ENCODE measurements at regions not wholly inside any gene's neighbourhood (a gene's known extent, or its start where the extent isn't known, plus 50 kb on each side); places are given as distances from the start of the nearest gene placed in this dataset.

- no peak overlapping the region for H3K9ac ChIP-seq (ENCODE audit: low read depth, low read length)
- H3K36me3 ChIP-seq (ENCODE audit: insufficient read depth, low read depth, low read length), result no peaks in the 10 kb centered on the region
- no peaks in the 10 kb centered on the region for H3K4me1 ChIP-seq (ENCODE audit: insufficient read depth, low read length)
- H3K9me3 ChIP-seq (ENCODE audit: insufficient read depth, low read depth, low read length), result no peaks in the 10 kb centered on the region
- H3K27me3 ChIP-seq (ENCODE audit: insufficient read depth, low read length), result no peaks in the 10 kb centered on the region; the same call in 1 of the 2 replicates
- no peak overlapping the region for H3K4me3 ChIP-seq (ENCODE audit: low read length)
- H3K27ac ChIP-seq (ENCODE audit: low read length), result no peak overlapping the region
These were observed 775.4 kb upstream of the ID2 start for GRCh38 chr2:7906431-7906830.

- Histone ChIP-seq H3K36me3 (ENCODE audit: insufficient read depth, low read depth, low read length) (no peaks in the 10 kb centered on the region), H3K4me1 (ENCODE audit: insufficient read depth, low read length) (no peaks in the 10 kb centered on the region), H3K9ac (ENCODE audit: low read depth, low read length) (no peak overlapping the region), H3K4me3 (ENCODE audit: low read length) (no peak overlapping the region), H3K27me3 (ENCODE audit: insufficient read depth, low read length) (no peaks in the 10 kb centered on the region; the same call in 1 of the 2 replicates), H3K27ac (ENCODE audit: low read length) (no peak overlapping the region), H3K9me3 (ENCODE audit: insufficient read depth, low read depth, low read length) (no peaks in the 10 kb centered on the region)
These were observed 774.8 kb upstream of the ID2 start for GRCh38 chr2:7907041-7907440.

DNA sequence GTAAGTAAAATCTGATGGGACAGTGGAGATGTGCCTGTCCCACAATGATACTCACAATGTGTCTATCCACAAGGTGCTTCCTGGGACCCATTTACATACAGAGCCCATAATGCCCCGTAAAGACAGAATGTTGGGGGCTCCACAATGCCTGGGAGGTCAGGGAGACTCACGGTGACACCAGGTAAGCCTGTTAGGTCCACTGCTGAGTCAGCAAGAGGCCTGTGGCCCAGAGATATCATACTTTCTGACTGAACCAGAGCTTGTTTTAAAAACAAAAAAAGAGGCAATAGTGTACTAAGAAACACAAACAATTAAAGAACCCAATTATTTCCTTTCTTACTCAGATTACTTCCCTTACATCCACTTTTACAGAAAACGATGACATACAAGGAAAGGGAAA, 771.1 kb upstream of the ID2 start:
- Histone ChIP-seq H3K27ac (ENCODE audit: low read length) (no peak overlapping the region), H3K36me3 (ENCODE audit: insufficient read depth, low read depth, low read length) (no peaks in the 10 kb centered on the region), H3K27me3 (ENCODE audit: insufficient read depth, low read length) (no peaks in the 10 kb centered on the region), H3K9me3 (ENCODE audit: insufficient read depth, low read depth, low read length) (no peaks in the 10 kb centered on the region), H3K9ac (ENCODE audit: low read depth, low read length) (no peak overlapping the region), H3K4me1 (ENCODE audit: insufficient read depth, low read length) (peaks cover 6% of the 10 kb centered on the region; the same call in 1 of the 2 replicates), H3K4me3 (ENCODE audit: low read length) (no peak overlapping the region)

GRCh38 chr2:7911196-7911595, 770.7 kb upstream of the ID2 start:
- Histone ChIP-seq H3K27me3 (ENCODE audit: insufficient read depth, low read length) (no peaks in the 10 kb centered on the region), H3K36me3 (ENCODE audit: insufficient read depth, low read depth, low read length) (no peaks in the 10 kb centered on the region), H3K4me1 (ENCODE audit: insufficient read depth, low read length) (peaks cover 8% of the 10 kb centered on the region; the same call in 1 of the 2 replicates), H3K27ac (ENCODE audit: low read length) (no peak overlapping the region), H3K4me3 (ENCODE audit: low read length) (no peak overlapping the region), H3K9me3 (ENCODE audit: insufficient read depth, low read depth, low read length) (no peaks in the 10 kb centered on the region), H3K9ac (ENCODE audit: low read depth, low read length) (no peak overlapping the region)

DNA sequence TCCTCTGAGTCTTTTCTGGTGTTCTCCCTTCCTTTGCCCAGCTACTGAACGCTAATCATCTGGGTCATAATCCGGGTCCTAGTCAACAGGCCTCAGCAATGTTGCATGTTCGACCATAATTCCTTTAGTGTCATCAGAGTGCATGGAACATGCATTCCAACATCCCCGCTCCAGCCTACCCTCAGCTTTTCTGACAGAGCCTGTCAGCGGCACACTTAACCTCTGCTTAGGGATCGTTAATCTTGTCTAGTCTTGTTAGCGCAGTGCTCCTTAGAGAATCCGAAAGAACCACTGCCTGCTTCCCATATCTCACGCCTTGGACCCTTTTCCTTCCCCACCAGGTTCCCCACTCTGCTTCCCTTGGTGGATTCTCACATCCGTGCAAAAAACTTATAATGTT, 767.9 kb upstream of the ID2 start:
- peaks cover 8% of the 10 kb centered on the region; the same call in 1 of the 2 replicates for H3K4me1 ChIP-seq (ENCODE audit: insufficient read depth, low read length)
- no peaks in the 10 kb centered on the region for H3K9me3 ChIP-seq (ENCODE audit: insufficient read depth, low read depth, low read length)
- no peak overlapping the region for H3K4me3 ChIP-seq (ENCODE audit: low read length)
- H3K36me3 ChIP-seq (ENCODE audit: insufficient read depth, low read depth, low read length), result no peaks in the 10 kb centered on the region
- H3K27ac ChIP-seq (ENCODE audit: low read length), result no peak overlapping the region
- H3K27me3 ChIP-seq (ENCODE audit: insufficient read depth, low read length), result no peaks in the 10 kb centered on the region
- no peak overlapping the region for H3K9ac ChIP-seq (ENCODE audit: low read depth, low read length)

DNA sequence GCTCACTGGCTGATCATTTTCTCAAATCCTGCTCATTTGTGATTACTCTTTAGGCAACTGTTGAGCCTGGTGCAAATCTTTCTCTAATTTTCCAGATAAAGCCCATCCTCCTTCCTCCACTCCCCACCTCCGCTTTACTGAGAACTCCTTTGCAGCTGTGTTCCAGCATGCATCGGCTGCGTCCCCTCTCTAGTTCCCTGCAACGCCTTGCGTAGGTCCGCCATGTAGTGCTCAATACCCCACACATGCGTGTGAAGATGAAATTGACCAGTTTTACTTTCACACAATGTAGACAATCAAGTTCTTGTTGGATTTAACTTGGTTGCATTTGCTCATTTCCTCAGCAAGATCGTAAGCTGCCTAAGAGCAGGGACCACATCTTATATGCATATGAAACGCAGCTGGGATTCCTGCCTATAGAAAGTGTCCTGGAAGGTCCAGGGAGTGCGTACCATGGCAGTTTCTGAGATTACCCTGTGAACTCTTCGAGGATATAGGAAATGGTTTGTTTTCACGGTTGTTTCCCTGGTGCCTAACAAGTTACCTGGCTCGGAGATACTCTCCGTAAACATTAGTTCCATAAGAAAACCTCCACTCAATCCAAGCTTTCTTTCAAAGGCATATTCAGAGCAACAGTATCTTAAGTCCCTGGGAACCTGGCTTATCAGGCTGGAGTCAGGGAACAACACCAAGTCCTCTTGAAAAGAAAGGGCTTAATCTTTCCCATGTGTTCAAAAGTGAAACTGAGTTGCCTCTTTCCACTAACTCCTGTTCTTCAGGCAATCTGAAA, 766.4 kb upstream of the ID2 start:
- Histone ChIP-seq H3K9me3 (ENCODE audit: insufficient read depth, low read depth, low read length) (no peaks in the 10 kb centered on the region), H3K27ac (ENCODE audit: low read length) (no peak overlapping the region), H3K27me3 (ENCODE audit: insufficient read depth, low read length) (no peaks in the 10 kb centered on the region), H3K4me1 (ENCODE audit: insufficient read depth, low read length) (peaks cover 8% of the 10 kb centered on the region; the same call in 1 of the 2 replicates), H3K4me3 (ENCODE audit: low read length) (no peak overlapping the region), H3K9ac (ENCODE audit: low read depth, low read length) (no peak overlapping the region), H3K36me3 (ENCODE audit: insufficient read depth, low read depth, low read length) (no peaks in the 10 kb centered on the region)

DNA sequence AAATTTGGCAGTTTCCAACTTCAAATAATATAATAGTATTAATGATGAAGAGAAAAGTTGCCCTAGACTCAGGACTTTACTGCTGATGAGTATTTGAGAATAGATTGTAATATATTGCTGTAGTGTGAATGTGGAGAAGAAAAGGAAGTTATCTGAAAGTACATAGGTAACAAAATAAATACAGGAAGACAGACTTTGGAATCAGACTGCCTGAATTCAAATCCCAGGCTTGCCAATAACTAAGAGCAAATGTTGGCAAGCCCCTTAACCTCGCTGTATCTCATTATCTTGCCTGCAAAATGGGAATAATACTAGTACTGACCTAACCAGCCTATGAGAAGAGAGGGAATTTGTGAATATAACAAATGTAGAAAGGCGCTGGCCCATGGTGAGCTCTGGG, 765.2 kb upstream of the ID2 start:
- Histone ChIP-seq H3K27me3 (ENCODE audit: insufficient read depth, low read length) (no peaks in the 10 kb centered on the region), H3K9me3 (ENCODE audit: insufficient read depth, low read depth, low read length) (no peaks in the 10 kb centered on the region), H3K36me3 (ENCODE audit: insufficient read depth, low read depth, low read length) (no peaks in the 10 kb centered on the region), H3K9ac (ENCODE audit: low read depth, low read length) (no peak overlapping the region), H3K4me1 (ENCODE audit: insufficient read depth, low read length) (peaks cover 8% of the 10 kb centered on the region; the same call in 1 of the 2 replicates), H3K27ac (ENCODE audit: low read length) (no peak overlapping the region), H3K4me3 (ENCODE audit: low read length) (no peak overlapping the region)

DNA sequence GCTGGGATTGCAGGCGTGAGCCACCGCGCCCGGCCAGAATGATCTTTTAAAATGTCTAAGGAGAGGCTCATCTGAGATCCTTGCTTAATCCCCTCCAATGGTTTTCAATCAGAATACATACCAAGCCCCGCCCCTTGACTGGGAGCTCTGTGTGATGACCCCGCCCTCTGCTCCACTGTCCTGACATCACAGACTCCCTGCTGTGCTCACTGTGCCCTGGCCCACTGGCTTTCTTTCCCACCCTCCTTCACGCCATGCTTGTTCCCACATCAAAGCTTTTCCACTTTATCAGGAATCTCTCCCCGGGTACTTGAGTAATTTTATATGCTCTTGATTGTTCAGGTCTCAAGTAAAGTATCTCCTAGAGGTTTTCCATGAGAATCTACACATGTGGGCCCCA, 762.3 kb upstream of the ID2 start:
- no peaks in the 10 kb centered on the region for H3K9me3 ChIP-seq (ENCODE audit: insufficient read depth, low read depth, low read length)
- H3K4me1 ChIP-seq (ENCODE audit: insufficient read depth, low read length), result peaks cover 8% of the 10 kb centered on the region; the same call in 1 of the 2 replicates
- H3K27me3 ChIP-seq (ENCODE audit: insufficient read depth, low read length), result no peaks in the 10 kb centered on the region
- no peaks in the 10 kb centered on the region for H3K36me3 ChIP-seq (ENCODE audit: insufficient read depth, low read depth, low read length)
- no peak overlapping the region for H3K4me3 ChIP-seq (ENCODE audit: low read length)
- H3K27ac ChIP-seq (ENCODE audit: low read length), result no peak overlapping the region
- no peak overlapping the region for H3K9ac ChIP-seq (ENCODE audit: low read depth, low read length)

GRCh38 chr2:7924023-7924762, 757.7 kb upstream of the ID2 start:
- H3K36me3 ChIP-seq (ENCODE audit: insufficient read depth, low read depth, low read length), result no peaks in the 10 kb centered on the region
- H3K4me3 ChIP-seq (ENCODE audit: low read length), result no peak overlapping the region
- H3K9me3 ChIP-seq (ENCODE audit: insufficient read depth, low read depth, low read length), result no peaks in the 10 kb centered on the region
- no peak overlapping the region for H3K27ac ChIP-seq (ENCODE audit: low read length)
- no peak overlapping the region for H3K9ac ChIP-seq (ENCODE audit: low read depth, low read length)
- no peaks in the 10 kb centered on the region for H3K4me1 ChIP-seq (ENCODE audit: insufficient read depth, low read length)
- no peaks in the 10 kb centered on the region for H3K27me3 ChIP-seq (ENCODE audit: insufficient read depth, low read length)

- Histone ChIP-seq H3K27me3 (ENCODE audit: insufficient read depth, low read length) (no peaks in the 10 kb centered on the region), H3K27ac (ENCODE audit: low read length) (no peak overlapping the region), H3K4me3 (ENCODE audit: low read length) (no peak overlapping the region), H3K36me3 (ENCODE audit: insufficient read depth, low read depth, low read length) (no peaks in the 10 kb centered on the region), H3K9ac (ENCODE audit: low read depth, low read length) (no peak overlapping the region), H3K4me1 (ENCODE audit: insufficient read depth, low read length) (no peaks in the 10 kb centered on the region), H3K9me3 (ENCODE audit: insufficient read depth, low read depth, low read length) (no peaks in the 10 kb centered on the region)
These were observed 756.4 kb upstream of the ID2 start for GRCh38 chr2:7925506-7925905.

DNA sequence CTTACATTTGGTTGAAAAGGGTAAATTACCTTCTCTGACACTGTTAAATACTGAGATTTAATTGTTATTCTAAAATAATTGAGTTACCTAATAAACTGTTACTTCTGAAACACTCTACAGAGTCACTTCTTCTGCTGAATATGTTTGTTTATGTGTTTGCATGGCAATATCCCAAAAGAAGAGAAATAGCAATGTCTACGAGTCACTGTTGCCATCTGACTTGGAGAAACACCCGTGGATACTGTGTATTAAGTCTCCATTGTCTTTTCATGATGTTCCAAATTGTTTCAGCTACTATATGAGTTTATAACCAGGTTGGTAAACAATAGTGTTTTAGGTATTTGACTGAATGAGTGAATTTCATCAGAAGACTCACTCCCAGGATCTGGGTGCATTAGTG, 754.2 kb upstream of the ID2 start:
- Histone ChIP-seq H3K4me1 (ENCODE audit: insufficient read depth, low read length) (no peaks in the 10 kb centered on the region), H3K36me3 (ENCODE audit: insufficient read depth, low read depth, low read length) (no peaks in the 10 kb centered on the region), H3K9me3 (ENCODE audit: insufficient read depth, low read depth, low read length) (no peaks in the 10 kb centered on the region), H3K27ac (ENCODE audit: low read length) (no peak overlapping the region), H3K27me3 (ENCODE audit: insufficient read depth, low read length) (no peaks in the 10 kb centered on the region), H3K4me3 (ENCODE audit: low read length) (no peak overlapping the region), H3K9ac (ENCODE audit: low read depth, low read length) (no peak overlapping the region)

GRCh38 chr2:7929281-7929680, 752.6 kb upstream of the ID2 start:
- no peaks in the 10 kb centered on the region for H3K9me3 ChIP-seq (ENCODE audit: insufficient read depth, low read depth, low read length)
- H3K4me3 ChIP-seq (ENCODE audit: low read length), result no peak overlapping the region
- H3K9ac ChIP-seq (ENCODE audit: low read depth, low read length), result no peak overlapping the region
- no peaks in the 10 kb centered on the region for H3K36me3 ChIP-seq (ENCODE audit: insufficient read depth, low read depth, low read length)
- no peaks in the 10 kb centered on the region for H3K27me3 ChIP-seq (ENCODE audit: insufficient read depth, low read length)
- no peaks in the 10 kb centered on the region for H3K4me1 ChIP-seq (ENCODE audit: insufficient read depth, low read length)
- H3K27ac ChIP-seq (ENCODE audit: low read length), result no peak overlapping the region
